SK-N-SH (cell line): ENCODE measurements at regions not wholly inside any gene's neighbourhood (a gene's known extent, or its start where the extent isn't known, plus 50 kb on each side); places are given as distances from the start of the nearest gene placed in this dataset.

Experiments used
- CTCF ChIA-PET: fragments of 300-600, 350-600 bp; formaldehyde crosslinking; extraction: SDS; loops from one replicate; lab custom pipeline; 2021; lab: Yijun Ruan, JAX
- POLR2A ChIA-PET: fragments of 350-600 bp; sonication (Branson Sonifier 250); formaldehyde crosslinking; extraction: SDS; loops from one replicate; lab custom pipeline; 2020; ENCODE audit warnings: antibody characterized with exemption, inconsistent platforms; lab: Yijun Ruan, JAX
- DNase-seq: peaks from one replicate; pipeline ENCODE4 v3.0.0; 2012
- H2AFZ ChIP-seq: fragments of 200-600 bp; sonication (generic); 2 replicates; pipeline ENCODE4 v1.8.1; 2016; ENCODE audit warnings: antibody characterized with exemption, mild to moderate bottlenecking, low read depth
- H3F3A ChIP-seq: fragments of 200-600 bp; sonication (generic); replicated peaks from 2 replicates; pipeline ENCODE3; 2016; ENCODE audit warnings: antibody characterized with exemption, mild to moderate bottlenecking; ENCODE audit not compliant: insufficient read depth
- H3K27ac ChIP-seq, 2 experiments: fragments of 200-500 bp in 1 of 2; fragments of 200-600 bp in 1 of 2; sonication (Bioruptor generic) in 1 of 2; sonication (generic), shearing (Covaris generic) in 1 of 2; 2 replicates each; pipeline versions ENCODE4 v1.5.1 to v1.6.1; 2014 to 2016; ENCODE audit warnings: low read depth in 2 of 2, inconsistent platforms in 1 of 2, low read length in 1 of 2, mild to moderate bottlenecking in 1 of 2, mixed read lengths in 1 of 2
- H3K27me3 ChIP-seq: fragments of 200-600 bp; sonication (generic), shearing (Covaris generic); 2 replicates; pipeline ENCODE4 v1.6.1; 2016; ENCODE audit warnings: mixed run types; ENCODE audit not compliant: insufficient read depth
- H3K36me3 ChIP-seq, 2 experiments: fragments of 200-500 bp in 1 of 2; fragments of 200-600 bp in 1 of 2; sonication (Bioruptor generic) in 1 of 2; sonication (generic) in 1 of 2; replicated peaks in 1 of 2; 2 replicates each; pipeline versions ENCODE3 to v1.5.1; 2014 to 2016; ENCODE audit warnings: low read length in 1 of 2, mild to moderate bottlenecking in 1 of 2; ENCODE audit not compliant: insufficient read depth in 2 of 2, control insufficient read depth in 1 of 2
- H3K4me1 ChIP-seq, 2 experiments: fragments of 200-500 bp in 1 of 2; fragments of 200-600 bp in 1 of 2; sonication (Bioruptor generic) in 1 of 2; sonication (generic), shearing (Covaris generic) in 1 of 2; 2 replicates each; pipeline versions ENCODE4 v1.5.1 to v1.6.1; 2014 to 2016; ENCODE audit warnings: low read depth in 1 of 2, low read length in 1 of 2, mixed run types in 1 of 2; ENCODE audit not compliant: insufficient read depth in 2 of 2, control insufficient read depth in 1 of 2
- H3K4me2 ChIP-seq: fragments of 200-600 bp; sonication (generic), shearing (Covaris generic); 2 replicates; pipeline ENCODE4 v1.6.1; 2017; ENCODE audit warnings: mixed run types
- H3K4me3 ChIP-seq, 2 experiments: fragments of 200-500 bp in 1 of 2; fragments of 200-600 bp in 1 of 2; sonication (Bioruptor generic) in 1 of 2; sonication (generic), shearing (Covaris generic) in 1 of 2; 2 replicates each; pipeline versions ENCODE4 v1.5.1 to v1.8.1; 2014 to 2016; ENCODE audit warnings: low read depth in 2 of 2, inconsistent platforms in 1 of 2, low read length in 1 of 2, mild to moderate bottlenecking in 1 of 2, mixed read lengths in 1 of 2, moderate library complexity in 1 of 2
- H3K79me2 ChIP-seq: fragments of 200-600 bp; sonication (generic); 2 replicates; pipeline ENCODE4 v1.8.1; 2017; ENCODE audit warnings: mild to moderate bottlenecking; ENCODE audit not compliant: insufficient read depth
- H3K9ac ChIP-seq: fragments of 200-600 bp; sonication (generic); 2 replicates; pipeline ENCODE4 v1.6.1; 2017; ENCODE audit warnings: mixed run types
- H3K9me2 ChIP-seq: fragments of 200-600 bp; sonication (generic); 2 replicates; pipeline ENCODE4 v1.6.1; 2017; ENCODE audit warnings: mixed run types
- H3K9me3 ChIP-seq: fragments of 200-600 bp; sonication (generic); 2 replicates; pipeline ENCODE4 v1.6.1; 2017; ENCODE audit warnings: mixed run types, mild to moderate bottlenecking, moderate library complexity
- H4K20me1 ChIP-seq: fragments of 200-600 bp; sonication (generic); 2 replicates; pipeline ENCODE4 v1.6.1; 2017; ENCODE audit warnings: mild to moderate bottlenecking, mixed run types; ENCODE audit not compliant: insufficient read depth
- CHD2 ChIP-seq: fragments of 150-350 bp; IDR thresholded peaks from 2 replicates; pipeline ENCODE4 v1.6.1; 2018; ENCODE audit warnings: low read length; ENCODE audit not compliant: partially characterized antibody
- EZH2phosphoT487 ChIP-seq: fragments of 200-600 bp; sonication (generic); IDR thresholded peaks from 2 replicates; pipeline ENCODE4 v1.6.1; 2017; ENCODE audit warnings: low read depth, mixed run types, mild to moderate bottlenecking, antibody characterized with exemption, moderate library complexity, borderline replicate concordance
- FOSL2 ChIP-seq: IDR thresholded peaks from 2 replicates; pipeline ENCODE4 v1.4.0; 2012; ENCODE audit warnings: low read depth, mild to moderate bottlenecking, moderate library complexity, borderline replicate concordance
- FOXJ3 ChIP-seq: sonication (generic); formaldehyde crosslinking; IDR thresholded peaks from 2 replicates; pipeline ENCODE4 v1.5.1; 2020; ENCODE audit warnings: mild to moderate bottlenecking, missing genetic modification reagents
- GATA2 ChIP-seq: sonication (generic); formaldehyde crosslinking; IDR thresholded peaks from 2 replicates; pipeline ENCODE4 v1.5.0; 2020; ENCODE audit warnings: mild to moderate bottlenecking, missing genetic modification reagents
- MEF2A ChIP-seq: IDR thresholded peaks from 2 replicates; pipeline ENCODE4 v1.4.0; 2012; ENCODE audit warnings: low read depth, borderline replicate concordance
- TCF12 ChIP-seq: IDR thresholded peaks from 2 replicates; pipeline ENCODE4 v1.4.0; 2012
- TEAD4 ChIP-seq: IDR thresholded peaks from 2 replicates; pipeline ENCODE4 v1.4.0; 2012; ENCODE audit warnings: mild to moderate bottlenecking, borderline replicate concordance; ENCODE audit not compliant: insufficient read depth
- TF ChIP-seq, protein P1 (sequence below): fragments of 150-350 bp; IDR thresholded peaks from 2 replicates; pipeline ENCODE4 v1.6.1; 2016; ENCODE audit warnings: mild to moderate bottlenecking, low read depth, low read length
- TF ChIP-seq, protein P2 (sequence below): IDR thresholded peaks from 2 replicates; pipeline ENCODE4 v1.6.1; 2012; ENCODE audit warnings: mild to moderate bottlenecking, low read depth, low read length, moderate library complexity
- TF ChIP-seq, protein P3 (sequence below): IDR thresholded peaks from 2 replicates; pipeline ENCODE4; 2012
- TF ChIP-seq, protein P4 (sequence below): fragments of 150-350 bp; IDR thresholded peaks from 2 replicates; pipeline ENCODE4 v1.6.1; 2017; ENCODE audit warnings: antibody characterized with exemption, low read length, low read depth, borderline replicate concordance
- TF ChIP-seq, protein P5 (sequence below): fragments of 200-600 bp; sonication (generic); IDR thresholded peaks from 2 replicates; pipeline ENCODE4 v1.6.1; 2017; ENCODE audit warnings: antibody characterized with exemption, mild to moderate bottlenecking, moderate library complexity
- TF ChIP-seq, protein P6 (sequence below): IDR thresholded peaks from 2 replicates; pipeline ENCODE4 v1.4.0; 2012; ENCODE audit warnings: low read depth, borderline replicate concordance

DNA sequence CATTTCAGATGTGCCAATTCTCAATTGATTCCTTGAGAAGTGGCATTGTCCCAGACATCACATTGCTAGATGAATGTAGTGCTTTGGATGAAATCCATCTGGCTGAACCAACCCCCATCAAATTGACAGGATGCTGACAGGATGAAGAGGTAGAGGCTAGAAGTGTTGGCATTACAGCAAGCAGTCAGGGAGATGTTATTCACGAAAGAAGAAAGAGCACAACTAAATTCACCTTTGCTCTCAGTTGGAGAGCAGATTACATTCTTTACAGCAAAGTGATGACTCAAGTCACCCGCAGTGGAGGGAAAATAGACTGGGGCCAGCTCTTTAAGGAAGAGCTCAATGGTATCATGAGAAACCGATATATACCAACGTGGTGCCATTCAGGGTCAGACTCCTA lies 259.6 kb downstream of the C4orf33 start (continued):
- TF ChIP-seq, protein P1, sequence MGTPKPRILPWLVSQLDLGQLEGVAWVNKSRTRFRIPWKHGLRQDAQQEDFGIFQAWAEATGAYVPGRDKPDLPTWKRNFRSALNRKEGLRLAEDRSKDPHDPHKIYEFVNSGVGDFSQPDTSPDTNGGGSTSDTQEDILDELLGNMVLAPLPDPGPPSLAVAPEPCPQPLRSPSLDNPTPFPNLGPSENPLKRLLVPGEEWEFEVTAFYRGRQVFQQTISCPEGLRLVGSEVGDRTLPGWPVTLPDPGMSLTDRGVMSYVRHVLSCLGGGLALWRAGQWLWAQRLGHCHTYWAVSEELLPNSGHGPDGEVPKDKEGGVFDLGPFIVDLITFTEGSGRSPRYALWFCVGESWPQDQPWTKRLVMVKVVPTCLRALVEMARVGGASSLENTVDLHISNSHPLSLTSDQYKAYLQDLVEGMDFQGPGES = no peak
- no peak for TF ChIP-seq TEAD4
- TF ChIP-seq, protein P2, sequence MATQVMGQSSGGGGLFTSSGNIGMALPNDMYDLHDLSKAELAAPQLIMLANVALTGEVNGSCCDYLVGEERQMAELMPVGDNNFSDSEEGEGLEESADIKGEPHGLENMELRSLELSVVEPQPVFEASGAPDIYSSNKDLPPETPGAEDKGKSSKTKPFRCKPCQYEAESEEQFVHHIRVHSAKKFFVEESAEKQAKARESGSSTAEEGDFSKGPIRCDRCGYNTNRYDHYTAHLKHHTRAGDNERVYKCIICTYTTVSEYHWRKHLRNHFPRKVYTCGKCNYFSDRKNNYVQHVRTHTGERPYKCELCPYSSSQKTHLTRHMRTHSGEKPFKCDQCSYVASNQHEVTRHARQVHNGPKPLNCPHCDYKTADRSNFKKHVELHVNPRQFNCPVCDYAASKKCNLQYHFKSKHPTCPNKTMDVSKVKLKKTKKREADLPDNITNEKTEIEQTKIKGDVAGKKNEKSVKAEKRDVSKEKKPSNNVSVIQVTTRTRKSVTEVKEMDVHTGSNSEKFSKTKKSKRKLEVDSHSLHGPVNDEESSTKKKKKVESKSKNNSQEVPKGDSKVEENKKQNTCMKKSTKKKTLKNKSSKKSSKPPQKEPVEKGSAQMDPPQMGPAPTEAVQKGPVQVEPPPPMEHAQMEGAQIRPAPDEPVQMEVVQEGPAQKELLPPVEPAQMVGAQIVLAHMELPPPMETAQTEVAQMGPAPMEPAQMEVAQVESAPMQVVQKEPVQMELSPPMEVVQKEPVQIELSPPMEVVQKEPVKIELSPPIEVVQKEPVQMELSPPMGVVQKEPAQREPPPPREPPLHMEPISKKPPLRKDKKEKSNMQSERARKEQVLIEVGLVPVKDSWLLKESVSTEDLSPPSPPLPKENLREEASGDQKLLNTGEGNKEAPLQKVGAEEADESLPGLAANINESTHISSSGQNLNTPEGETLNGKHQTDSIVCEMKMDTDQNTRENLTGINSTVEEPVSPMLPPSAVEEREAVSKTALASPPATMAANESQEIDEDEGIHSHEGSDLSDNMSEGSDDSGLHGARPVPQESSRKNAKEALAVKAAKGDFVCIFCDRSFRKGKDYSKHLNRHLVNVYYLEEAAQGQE = no peak

DNA sequence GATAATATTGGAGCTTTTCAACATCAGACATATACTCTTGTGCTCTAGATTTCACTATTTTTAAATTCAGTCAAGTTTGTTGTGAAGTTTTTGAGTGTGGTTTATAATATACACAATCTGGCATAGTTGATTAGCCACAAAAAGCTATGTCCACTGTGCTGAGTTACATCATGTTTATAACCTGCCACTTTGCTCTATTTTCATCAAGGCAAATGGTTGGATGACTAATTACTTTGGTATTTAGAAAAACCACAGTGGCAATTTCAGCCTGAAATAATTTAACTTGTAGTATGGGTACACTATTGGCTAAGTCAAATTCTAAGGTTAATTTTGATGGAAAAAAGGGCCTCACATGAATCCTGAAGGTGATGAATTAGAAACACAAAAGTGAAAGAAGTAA lies 262.6 kb downstream of the C4orf33 start:
- ChIA-PET POLR2A (no interaction called here), CTCF (interaction anchor here (1.1 to 9.3 kb wide), 3 partner anchors 12 to 281 kb away, joined by 4 to 152 read pairs (median 12); no protein-coding TSS in a partner anchor)
- Histone ChIP-seq H3K4me2 (no peak overlapping the region), H3K27ac (no peak overlapping the region), H3K27me3 (no peaks in the 10 kb centered on the region), H3K4me3 (no peak overlapping the region), H2AFZ (no peak overlapping the region), H3K9me2 (no peaks in the 10 kb centered on the region), H4K20me1 (no peaks in the 10 kb centered on the region), H3K79me2 (no peaks in the 10 kb centered on the region), H3K9ac (no peak overlapping the region), H3K9me3 (no peaks in the 10 kb centered on the region), H3F3A (no peaks in the 10 kb centered on the region), H3K4me1 (no peaks in the 10 kb centered on the region), H3K36me3 (no peaks in the 10 kb centered on the region)
- no peak for TF ChIP-seq MEF2A
- TF ChIP-seq FOSL2 = 0 out of 2 replicates have a peak, but pooled peaks have one; percentile 4
- TF ChIP-seq, protein P3, sequence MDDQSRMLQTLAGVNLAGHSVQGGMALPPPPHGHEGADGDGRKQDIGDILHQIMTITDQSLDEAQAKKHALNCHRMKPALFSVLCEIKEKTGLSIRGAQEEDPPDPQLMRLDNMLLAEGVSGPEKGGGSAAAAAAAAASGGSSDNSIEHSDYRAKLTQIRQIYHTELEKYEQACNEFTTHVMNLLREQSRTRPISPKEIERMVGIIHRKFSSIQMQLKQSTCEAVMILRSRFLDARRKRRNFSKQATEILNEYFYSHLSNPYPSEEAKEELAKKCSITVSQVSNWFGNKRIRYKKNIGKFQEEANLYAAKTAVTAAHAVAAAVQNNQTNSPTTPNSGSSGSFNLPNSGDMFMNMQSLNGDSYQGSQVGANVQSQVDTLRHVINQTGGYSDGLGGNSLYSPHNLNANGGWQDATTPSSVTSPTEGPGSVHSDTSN = 0 out of 2 replicates have a peak, but pooled peaks have one; percentile 40
- no peak for DNase-seq

DNA sequence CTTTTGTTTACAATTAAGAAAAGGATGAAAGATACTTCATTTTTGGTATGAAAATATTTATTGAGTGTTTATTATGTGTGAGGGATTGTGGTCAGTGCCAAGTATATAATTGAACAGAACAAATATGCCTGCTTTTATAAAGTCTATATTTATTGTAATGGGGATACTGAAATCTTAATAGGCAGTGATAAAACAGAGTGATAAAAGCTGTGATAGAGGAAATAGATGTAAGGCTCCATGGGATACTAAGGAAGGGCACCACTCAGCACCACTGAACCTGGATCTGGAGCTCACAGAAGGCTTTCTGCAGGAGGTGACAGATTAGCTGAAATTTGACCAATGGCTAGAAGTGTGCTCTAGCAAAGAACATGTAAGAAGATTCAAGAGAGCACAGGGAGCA lies 263.5 kb downstream of the C4orf33 start:
- no peaks in the 10 kb centered on the region for H3K9me2 ChIP-seq
- H3K27me3 ChIP-seq = no peaks in the 10 kb centered on the region
- H3K36me3 ChIP-seq = no peaks in the 10 kb centered on the region
- H3K79me2 ChIP-seq = no peaks in the 10 kb centered on the region
- CTCF ChIA-PET = interaction anchor here (0.9 to 9.3 kb wide), 4 partner anchors 8 to 281 kb away, joined by 3 to 152 read pairs (median 8); no protein-coding TSS in a partner anchor
- POLR2A ChIA-PET = no interaction called here
- no peak overlapping the region for H3K27ac ChIP-seq
- no peak overlapping the region for H3K4me2 ChIP-seq
- no peaks in the 10 kb centered on the region for H4K20me1 ChIP-seq
- no peaks in the 10 kb centered on the region for H3F3A ChIP-seq
- H3K4me3 ChIP-seq = no peak overlapping the region
- peaks cover 0 to 2% of the 10 kb centered on the region in 2 experiments; a peak in 1 of 4 replicates for H3K4me1 ChIP-seq
- H3K9me3 ChIP-seq = no peaks in the 10 kb centered on the region
- DNase-seq = no peak
- no peak overlapping the region for H2AFZ ChIP-seq
- no peak overlapping the region for H3K9ac ChIP-seq
- TF ChIP-seq TCF12 (no peak), GATA2 (CRISPR knock-in tag) (no peak), EZH2phosphoT487 (no peak), CHD2 (no peak), FOXJ3 (CRISPR knock-in tag) (no peak)
- TF ChIP-seq, protein P4, sequence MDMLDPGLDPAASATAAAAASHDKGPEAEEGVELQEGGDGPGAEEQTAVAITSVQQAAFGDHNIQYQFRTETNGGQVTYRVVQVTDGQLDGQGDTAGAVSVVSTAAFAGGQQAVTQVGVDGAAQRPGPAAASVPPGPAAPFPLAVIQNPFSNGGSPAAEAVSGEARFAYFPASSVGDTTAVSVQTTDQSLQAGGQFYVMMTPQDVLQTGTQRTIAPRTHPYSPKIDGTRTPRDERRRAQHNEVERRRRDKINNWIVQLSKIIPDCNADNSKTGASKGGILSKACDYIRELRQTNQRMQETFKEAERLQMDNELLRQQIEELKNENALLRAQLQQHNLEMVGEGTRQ = no peak
- TF ChIP-seq, protein P5, sequence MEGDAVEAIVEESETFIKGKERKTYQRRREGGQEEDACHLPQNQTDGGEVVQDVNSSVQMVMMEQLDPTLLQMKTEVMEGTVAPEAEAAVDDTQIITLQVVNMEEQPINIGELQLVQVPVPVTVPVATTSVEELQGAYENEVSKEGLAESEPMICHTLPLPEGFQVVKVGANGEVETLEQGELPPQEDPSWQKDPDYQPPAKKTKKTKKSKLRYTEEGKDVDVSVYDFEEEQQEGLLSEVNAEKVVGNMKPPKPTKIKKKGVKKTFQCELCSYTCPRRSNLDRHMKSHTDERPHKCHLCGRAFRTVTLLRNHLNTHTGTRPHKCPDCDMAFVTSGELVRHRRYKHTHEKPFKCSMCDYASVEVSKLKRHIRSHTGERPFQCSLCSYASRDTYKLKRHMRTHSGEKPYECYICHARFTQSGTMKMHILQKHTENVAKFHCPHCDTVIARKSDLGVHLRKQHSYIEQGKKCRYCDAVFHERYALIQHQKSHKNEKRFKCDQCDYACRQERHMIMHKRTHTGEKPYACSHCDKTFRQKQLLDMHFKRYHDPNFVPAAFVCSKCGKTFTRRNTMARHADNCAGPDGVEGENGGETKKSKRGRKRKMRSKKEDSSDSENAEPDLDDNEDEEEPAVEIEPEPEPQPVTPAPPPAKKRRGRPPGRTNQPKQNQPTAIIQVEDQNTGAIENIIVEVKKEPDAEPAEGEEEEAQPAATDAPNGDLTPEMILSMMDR = no peak
- TF ChIP-seq, protein P6, sequence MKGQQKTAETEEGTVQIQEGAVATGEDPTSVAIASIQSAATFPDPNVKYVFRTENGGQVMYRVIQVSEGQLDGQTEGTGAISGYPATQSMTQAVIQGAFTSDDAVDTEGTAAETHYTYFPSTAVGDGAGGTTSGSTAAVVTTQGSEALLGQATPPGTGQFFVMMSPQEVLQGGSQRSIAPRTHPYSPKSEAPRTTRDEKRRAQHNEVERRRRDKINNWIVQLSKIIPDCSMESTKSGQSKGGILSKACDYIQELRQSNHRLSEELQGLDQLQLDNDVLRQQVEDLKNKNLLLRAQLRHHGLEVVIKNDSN = no peak
